Lung (tissue), 11 donors: ENCODE measurements at regions not wholly inside any gene's neighbourhood (a gene's known extent, or its start where the extent isn't known, plus 50 kb on each side); places are given as distances from the start of the nearest gene placed in this dataset.
A peak's percentile ranks its signal among the peaks of the same experiment; 100 is the strongest.

Experiments used
- ATAC-seq: fragments of 200-7000 bp; cut with Tn5 transposase; one replicate; pipeline ENCODE4 v1.9.1; 2020; ENCODE audit warnings: moderate number of reproducible peaks; ENCODE audit not compliant: insufficient read depth, low FRiP score
- DNase-seq, 3 donors: peaks; one replicate each; pipeline ENCODE4 v3.0.0-alpha.2; 2013 to 2017
- H3K27ac ChIP-seq, 2 donors: one replicate each; pipeline ENCODE4 v1.5.1; 2013; ENCODE audit warnings: mild to moderate bottlenecking in 2 of 2, moderate library complexity in 2 of 2, control low read depth in 1 of 2, inconsistent platforms in 1 of 2, low read depth in 1 of 2, low read length in 1 of 2
- H3K27me3 ChIP-seq, 3 donors: one replicate each; pipeline ENCODE4 v1.5.1; 2013; ENCODE audit warnings: low read length in 2 of 3; ENCODE audit not compliant: control insufficient read depth in 3 of 3, insufficient read depth in 3 of 3
- H3K36me3 ChIP-seq, 4 donors: one replicate each; pipeline ENCODE4 v1.5.1; 2013; ENCODE audit warnings: low read length in 4 of 4, mild to moderate bottlenecking in 1 of 4, moderate library complexity in 1 of 4; ENCODE audit not compliant: control insufficient read depth in 4 of 4, insufficient read depth in 4 of 4
- H3K4me1 ChIP-seq, 5 donors: one replicate each; pipeline ENCODE4 v1.5.1; 2013; ENCODE audit warnings: low read length in 5 of 5, mild to moderate bottlenecking in 2 of 5, moderate library complexity in 1 of 5; ENCODE audit not compliant: control insufficient read depth in 5 of 5, insufficient read depth in 5 of 5
- H3K4me3 ChIP-seq: one replicate; pipeline ENCODE4 v1.5.1; 2013; ENCODE audit warnings: mild to moderate bottlenecking, control low read depth, moderate library complexity
- H3K9ac ChIP-seq, 2 donors: one replicate each; pipeline ENCODE4 v1.5.1; 2013; ENCODE audit warnings: low read length in 2 of 2, control low read depth in 1 of 2; ENCODE audit not compliant: insufficient read depth in 1 of 2
- H3K9me3 ChIP-seq, 4 donors: one replicate each; pipeline ENCODE4 v1.5.1; 2013; ENCODE audit warnings: low read length in 3 of 4, mild to moderate bottlenecking in 1 of 4, moderate library complexity in 1 of 4; ENCODE audit not compliant: control insufficient read depth in 4 of 4, insufficient read depth in 3 of 4
- CTCF ChIP-seq: IDR thresholded peaks from 2 replicates; pipeline ENCODE4 v1.5.1; 2012; ENCODE audit warnings: mild to moderate bottlenecking; ENCODE audit errors: control extremely low read depth, extremely low read depth
- WGBS, 2 donors: extraction: QIAGEN DNeasy Blood & Tissue Kit; methylation state at CpG; one replicate each; pipeline ENCODE4 v1.1.7; 2013; 5-methylcytosine and 5-hydroxymethylcytosine counted together
- donor health status: control.
- donor health status: control.
- donor health status: Bipolar disorder and iron deficiency.
- donor health status: healthy.
- donor health status: DM: yes; HTN: yes; CAD: no.

GRCh38 chr18:56199580-56200330 lies 438.6 kb downstream of the TXNL1 start:
- WGBS, 2 donors = 66 to 71% methylated on average over 8 of the region's 8 CpGs
- TF ChIP-seq CTCF = no peak
- H3K4me3 ChIP-seq = no peak overlapping the region
- ATAC-seq = no peak
- peaks cover 0 to 12% (median 0%) of the 10 kb centered on the region in 5 donors for H3K4me1 ChIP-seq
- peak overlapping the region; percentile 48 to 58 for H3K27ac ChIP-seq
- peaks cover 0 to 5% (median 4%) of the 10 kb centered on the region in 4 donors for H3K9me3 ChIP-seq
- no peak overlapping the region for H3K9ac ChIP-seq
- peaks cover 0 to 3% (median 0%) of the 10 kb centered on the region in 4 donors for H3K36me3 ChIP-seq
- no peak for DNase-seq
- H3K27me3 ChIP-seq = no peaks in the 10 kb centered on the region

- H3K9ac ChIP-seq = no peak overlapping the region
- no peak for TF ChIP-seq CTCF
- WGBS, 2 donors = 68 to 74% methylated on average over 6 of the region's 6 CpGs
- H3K36me3 ChIP-seq = no peaks in the 10 kb centered on the region
- DNase-seq = no peak
- H3K4me1 ChIP-seq = peaks cover 0 to 8% (median 0%) of the 10 kb centered on the region in 5 donors
- H3K4me3 ChIP-seq = no peak overlapping the region
- ATAC-seq = no peak
- no peaks in the 10 kb centered on the region for H3K9me3 ChIP-seq
- H3K27ac ChIP-seq = no peak overlapping the region
- no peaks in the 10 kb centered on the region for H3K27me3 ChIP-seq
Measured at GRCh38 chr18:56197241-56197859, 441.0 kb downstream of the TXNL1 start.

GRCh38 chr18:56196495-56197225 lies 441.7 kb downstream of the TXNL1 start:
- Histone ChIP-seq H3K36me3 (no peaks in the 10 kb centered on the region), H3K9ac (no peak overlapping the region), H3K4me1 (peaks cover 0 to 6% (median 0%) of the 10 kb centered on the region in 5 donors), H3K9me3 (no peaks in the 10 kb centered on the region), H3K4me3 (no peak overlapping the region), H3K27ac (no peak overlapping the region), H3K27me3 (no peaks in the 10 kb centered on the region)
- DNase-seq (no peak), ATAC-seq (no peak)
- 78 to 85% methylated on average over 1 of the region's 1 CpG for WGBS, 2 donors
- no peak for TF ChIP-seq CTCF
